A673 (cell line): ENCODE measurements at regions not wholly inside any gene's neighbourhood (a gene's known extent, or its start where the extent isn't known, plus 50 kb on each side); places are given as distances from the start of the nearest gene placed in this dataset.

ENCODE experiments used
- EZH2 ChIP-seq: fragments of 200-600 bp; sonication (generic); IDR thresholded peaks from 2 replicates; pipeline ENCODE4 v1.6.1; 2017; ENCODE audit warnings: borderline replicate concordance, low read depth, mild to moderate bottlenecking, mixed read lengths, antibody characterized with exemption, low read length; ENCODE audit not compliant: poor library complexity, severe bottlenecking
- TF ChIP-seq, protein P1 (sequence below): fragments of 300-800, 200-600 bp; sonication (generic); conservative IDR thresholded peaks from 2 replicates; pipeline ENCODE4 v1.5.1; 2017; ENCODE audit warnings: low read depth, mild to moderate bottlenecking, antibody characterized with exemption, low read length, moderate library complexity, mixed read lengths

- TF ChIP-seq, protein P1, sequence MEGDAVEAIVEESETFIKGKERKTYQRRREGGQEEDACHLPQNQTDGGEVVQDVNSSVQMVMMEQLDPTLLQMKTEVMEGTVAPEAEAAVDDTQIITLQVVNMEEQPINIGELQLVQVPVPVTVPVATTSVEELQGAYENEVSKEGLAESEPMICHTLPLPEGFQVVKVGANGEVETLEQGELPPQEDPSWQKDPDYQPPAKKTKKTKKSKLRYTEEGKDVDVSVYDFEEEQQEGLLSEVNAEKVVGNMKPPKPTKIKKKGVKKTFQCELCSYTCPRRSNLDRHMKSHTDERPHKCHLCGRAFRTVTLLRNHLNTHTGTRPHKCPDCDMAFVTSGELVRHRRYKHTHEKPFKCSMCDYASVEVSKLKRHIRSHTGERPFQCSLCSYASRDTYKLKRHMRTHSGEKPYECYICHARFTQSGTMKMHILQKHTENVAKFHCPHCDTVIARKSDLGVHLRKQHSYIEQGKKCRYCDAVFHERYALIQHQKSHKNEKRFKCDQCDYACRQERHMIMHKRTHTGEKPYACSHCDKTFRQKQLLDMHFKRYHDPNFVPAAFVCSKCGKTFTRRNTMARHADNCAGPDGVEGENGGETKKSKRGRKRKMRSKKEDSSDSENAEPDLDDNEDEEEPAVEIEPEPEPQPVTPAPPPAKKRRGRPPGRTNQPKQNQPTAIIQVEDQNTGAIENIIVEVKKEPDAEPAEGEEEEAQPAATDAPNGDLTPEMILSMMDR: no peak
- no peak for TF ChIP-seq EZH2
Observed at GRCh38 chr5:2832394-2832793, 80.9 kb upstream of the IRX2 start.
